ENCODE measurements at regions not wholly inside any gene's neighbourhood (a gene's known extent, or its start where the extent isn't known, plus 50 kb on each side); places are given as distances from the start of the nearest gene placed in this dataset.

GRCh38 chr1:81703756-81704463 lies 96.8 kb upstream of the ADGRL2 start:
- TF ChIP-seq, protein P1, sequence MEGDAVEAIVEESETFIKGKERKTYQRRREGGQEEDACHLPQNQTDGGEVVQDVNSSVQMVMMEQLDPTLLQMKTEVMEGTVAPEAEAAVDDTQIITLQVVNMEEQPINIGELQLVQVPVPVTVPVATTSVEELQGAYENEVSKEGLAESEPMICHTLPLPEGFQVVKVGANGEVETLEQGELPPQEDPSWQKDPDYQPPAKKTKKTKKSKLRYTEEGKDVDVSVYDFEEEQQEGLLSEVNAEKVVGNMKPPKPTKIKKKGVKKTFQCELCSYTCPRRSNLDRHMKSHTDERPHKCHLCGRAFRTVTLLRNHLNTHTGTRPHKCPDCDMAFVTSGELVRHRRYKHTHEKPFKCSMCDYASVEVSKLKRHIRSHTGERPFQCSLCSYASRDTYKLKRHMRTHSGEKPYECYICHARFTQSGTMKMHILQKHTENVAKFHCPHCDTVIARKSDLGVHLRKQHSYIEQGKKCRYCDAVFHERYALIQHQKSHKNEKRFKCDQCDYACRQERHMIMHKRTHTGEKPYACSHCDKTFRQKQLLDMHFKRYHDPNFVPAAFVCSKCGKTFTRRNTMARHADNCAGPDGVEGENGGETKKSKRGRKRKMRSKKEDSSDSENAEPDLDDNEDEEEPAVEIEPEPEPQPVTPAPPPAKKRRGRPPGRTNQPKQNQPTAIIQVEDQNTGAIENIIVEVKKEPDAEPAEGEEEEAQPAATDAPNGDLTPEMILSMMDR (IDR thresholded peaks at IDR 0.05; ENCODE audit: unreplicated experiment): no peak
- H3K27me3 Mint-ChIP-seq: peaks cover 4% of the 10 kb centered on the region
- peaks cover 20% of the 10 kb centered on the region for H3K4me1 Mint-ChIP-seq (ENCODE audit: low read depth)
- no peak overlapping the region for H3K27ac Mint-ChIP-seq
- no peak for DNase-seq (ENCODE audit: low spot score, unreplicated experiment)
- no peaks in the 10 kb centered on the region for H3K9me3 Mint-ChIP-seq (ENCODE audit: low read depth)
- H3K36me3 Mint-ChIP-seq (ENCODE audit: insufficient read depth): no peaks in the 10 kb centered on the region
- H3K4me3 Mint-ChIP-seq (ENCODE audit: low read depth): no peak overlapping the region

- Mint-ChIP-seq H3K27ac (no peak overlapping the region), H3K27me3 (peaks cover 4% of the 10 kb centered on the region), H3K9me3 (ENCODE audit: low read depth) (no peaks in the 10 kb centered on the region), H3K4me1 (ENCODE audit: low read depth) (peaks cover 20% of the 10 kb centered on the region), H3K4me3 (ENCODE audit: low read depth) (no peak overlapping the region), H3K36me3 (ENCODE audit: insufficient read depth) (no peaks in the 10 kb centered on the region)
- TF ChIP-seq, protein P1 (IDR thresholded peaks at IDR 0.05; ENCODE audit: unreplicated experiment): no peak
- no peak for DNase-seq (ENCODE audit: low spot score, unreplicated experiment)
These were observed 97.4 kb upstream of the ADGRL2 start for GRCh38 chr1:81703391-81703755.

DNA sequence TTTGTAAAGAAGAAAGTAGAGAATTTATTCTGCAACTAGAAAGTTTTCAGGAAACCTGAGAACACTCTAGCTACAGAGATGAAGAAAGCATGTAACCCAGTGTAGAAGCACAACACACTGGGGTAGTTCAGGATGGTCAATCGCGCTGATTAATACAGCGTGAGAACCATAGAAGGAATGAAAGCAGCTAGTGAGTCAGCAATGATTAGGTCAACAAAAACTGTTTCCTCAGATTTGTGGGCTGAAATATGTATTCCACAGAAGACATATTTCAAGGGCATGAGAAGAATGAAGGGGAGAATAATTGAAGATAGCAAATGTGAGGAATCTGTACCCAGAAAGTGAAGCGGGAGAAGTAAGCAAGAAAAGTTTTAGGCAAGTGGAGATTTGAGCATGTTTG lies 97.8 kb upstream of the ADGRL2 start:
- no peak for DNase-seq (ENCODE audit: low spot score, unreplicated experiment)
- TF ChIP-seq, protein P1 (IDR thresholded peaks at IDR 0.05; ENCODE audit: unreplicated experiment): no peak
- Mint-ChIP-seq H3K4me1 (ENCODE audit: low read depth) (peaks cover 20% of the 10 kb centered on the region), H3K9me3 (ENCODE audit: low read depth) (no peaks in the 10 kb centered on the region), H3K27ac (no peak overlapping the region), H3K36me3 (ENCODE audit: insufficient read depth) (no peaks in the 10 kb centered on the region), H3K27me3 (peaks cover 4% of the 10 kb centered on the region), H3K4me3 (ENCODE audit: low read depth) (no peak overlapping the region)

- H3K9me3 Mint-ChIP-seq (ENCODE audit: low read depth): no peaks in the 10 kb centered on the region
- H3K4me3 Mint-ChIP-seq (ENCODE audit: low read depth): no peak overlapping the region
- peaks cover 20% of the 10 kb centered on the region for H3K4me1 Mint-ChIP-seq (ENCODE audit: low read depth)
- peaks cover 4% of the 10 kb centered on the region for H3K27me3 Mint-ChIP-seq
- H3K36me3 Mint-ChIP-seq (ENCODE audit: insufficient read depth): no peaks in the 10 kb centered on the region
- DNase-seq (ENCODE audit: low spot score, unreplicated experiment): no peak
- H3K27ac Mint-ChIP-seq: no peak overlapping the region
- TF ChIP-seq, protein P1 (IDR thresholded peaks at IDR 0.05; ENCODE audit: unreplicated experiment): no peak
These were observed 98.5 kb upstream of the ADGRL2 start for GRCh38 chr1:81702079-81702715.

DNA sequence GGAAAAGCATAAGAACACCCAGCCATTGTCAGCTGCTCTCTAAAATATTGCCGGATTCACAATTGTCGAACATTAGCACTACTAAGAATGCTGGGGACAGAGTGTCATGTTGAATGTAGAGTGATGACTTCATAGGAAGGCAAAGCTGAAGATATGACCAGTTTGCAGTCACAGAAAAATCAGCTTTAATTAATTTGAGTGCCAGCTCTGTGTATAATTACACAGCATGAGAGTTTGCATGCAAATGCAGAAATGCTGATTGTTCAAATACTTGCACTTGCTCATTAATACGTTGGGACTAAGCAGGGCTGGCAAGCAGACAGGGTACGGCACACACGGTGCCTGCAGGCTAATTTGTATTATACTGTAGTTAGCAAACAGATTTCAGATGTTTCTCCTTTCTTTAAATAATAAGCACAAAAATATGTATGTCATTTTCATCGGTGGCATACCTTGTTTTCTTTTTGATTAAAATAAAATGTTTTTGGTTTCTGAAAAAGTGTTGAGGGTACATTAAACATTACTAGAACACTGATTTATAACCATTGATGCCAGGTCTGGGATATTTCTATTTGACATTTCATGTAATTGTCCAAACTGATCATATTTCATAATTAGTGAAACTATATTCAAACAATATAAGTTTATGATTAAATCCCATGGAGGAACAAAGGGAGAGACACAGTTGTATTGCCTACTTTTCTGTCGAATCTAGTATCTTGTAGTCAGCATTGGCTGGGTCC lies 99.8 kb upstream of the ADGRL2 start:
- no peak overlapping the region for H3K4me3 Mint-ChIP-seq (ENCODE audit: low read depth)

More for the DNA sequence above, 99.8 kb upstream of the ADGRL2 start:
- Mint-ChIP-seq H3K27ac (no peak overlapping the region), H3K9me3 (ENCODE audit: low read depth) (no peaks in the 10 kb centered on the region), H3K4me1 (ENCODE audit: low read depth) (peaks cover 20% of the 10 kb centered on the region), H3K36me3 (ENCODE audit: insufficient read depth) (no peaks in the 10 kb centered on the region), H3K27me3 (peaks cover 4% of the 10 kb centered on the region)
- no peak for DNase-seq (ENCODE audit: low spot score, unreplicated experiment)
- TF ChIP-seq, protein P1 (IDR thresholded peaks at IDR 0.05; ENCODE audit: unreplicated experiment): no peak
